GM20000 (cell line): ENCODE measurements at regions not wholly inside any gene's neighbourhood (a gene's known extent, or its start where the extent isn't known, plus 50 kb on each side); places are given as distances from the start of the nearest gene placed in this dataset.

Experiments
- DNase-seq: peaks from one replicate; pipeline ENCODE4 v3.0.0; 2012; ENCODE audit warnings: low spot score
- TF ChIP-seq, protein P1 (sequence below): IDR thresholded peaks from 2 replicates; pipeline ENCODE4 v1.5.1; 2012; ENCODE audit warnings: mild to moderate bottlenecking, control low read depth; ENCODE audit errors: extremely low read depth, missing control alignments

GRCh38 chr3:44065311-44066094 lies 176.2 kb upstream of the TOPAZ1 start:
- TF ChIP-seq, protein P1, sequence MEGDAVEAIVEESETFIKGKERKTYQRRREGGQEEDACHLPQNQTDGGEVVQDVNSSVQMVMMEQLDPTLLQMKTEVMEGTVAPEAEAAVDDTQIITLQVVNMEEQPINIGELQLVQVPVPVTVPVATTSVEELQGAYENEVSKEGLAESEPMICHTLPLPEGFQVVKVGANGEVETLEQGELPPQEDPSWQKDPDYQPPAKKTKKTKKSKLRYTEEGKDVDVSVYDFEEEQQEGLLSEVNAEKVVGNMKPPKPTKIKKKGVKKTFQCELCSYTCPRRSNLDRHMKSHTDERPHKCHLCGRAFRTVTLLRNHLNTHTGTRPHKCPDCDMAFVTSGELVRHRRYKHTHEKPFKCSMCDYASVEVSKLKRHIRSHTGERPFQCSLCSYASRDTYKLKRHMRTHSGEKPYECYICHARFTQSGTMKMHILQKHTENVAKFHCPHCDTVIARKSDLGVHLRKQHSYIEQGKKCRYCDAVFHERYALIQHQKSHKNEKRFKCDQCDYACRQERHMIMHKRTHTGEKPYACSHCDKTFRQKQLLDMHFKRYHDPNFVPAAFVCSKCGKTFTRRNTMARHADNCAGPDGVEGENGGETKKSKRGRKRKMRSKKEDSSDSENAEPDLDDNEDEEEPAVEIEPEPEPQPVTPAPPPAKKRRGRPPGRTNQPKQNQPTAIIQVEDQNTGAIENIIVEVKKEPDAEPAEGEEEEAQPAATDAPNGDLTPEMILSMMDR: no peak
- DNase-seq: no peak

DNA sequence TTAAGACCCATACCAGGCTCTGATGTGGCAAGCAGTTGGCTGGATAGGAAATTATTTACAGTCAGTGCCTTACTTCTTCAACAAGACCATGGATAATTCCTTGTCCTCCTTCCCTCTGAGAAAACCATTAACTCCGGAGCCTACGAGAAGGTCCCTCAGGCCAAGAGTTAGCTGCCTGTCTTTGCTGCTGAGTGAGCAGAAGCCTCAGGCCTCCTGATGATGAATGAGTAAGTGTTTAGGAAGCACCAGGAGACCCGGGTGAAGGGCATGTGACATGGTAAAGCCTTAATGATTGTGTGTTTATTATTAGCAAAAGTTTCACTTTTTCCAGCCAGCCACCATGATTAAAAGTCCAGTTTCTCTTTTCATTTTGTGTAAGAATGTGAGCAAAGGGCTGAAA lies 174.9 kb upstream of the TOPAZ1 start:
- TF ChIP-seq, protein P1: no peak
- DNase-seq: no peak

GRCh38 chr3:44067431-44067830 lies 174.3 kb upstream of the TOPAZ1 start:
- no peak for DNase-seq
- TF ChIP-seq, protein P1: no peak

DNA sequence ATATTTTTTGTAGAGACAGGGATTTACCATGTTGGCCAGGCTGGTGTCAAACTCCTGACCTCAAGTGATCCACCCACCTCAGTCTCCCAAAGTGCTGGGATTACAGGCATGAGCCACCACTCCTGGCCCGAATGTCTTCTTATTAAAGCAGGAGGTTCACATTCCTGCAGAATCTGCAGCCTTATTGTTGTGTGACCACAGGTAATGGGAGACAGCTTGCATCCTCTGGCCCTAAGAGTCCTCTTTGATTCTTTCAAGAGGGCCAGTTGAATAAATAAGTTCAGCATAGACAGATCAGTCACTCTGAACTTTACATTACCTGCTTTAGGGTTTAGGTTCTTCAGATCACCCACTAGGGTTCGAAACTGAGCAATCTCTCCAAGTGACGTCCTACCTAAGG lies 172.9 kb upstream of the TOPAZ1 start:
- no peak for DNase-seq
- TF ChIP-seq, protein P1: no peak

DNA sequence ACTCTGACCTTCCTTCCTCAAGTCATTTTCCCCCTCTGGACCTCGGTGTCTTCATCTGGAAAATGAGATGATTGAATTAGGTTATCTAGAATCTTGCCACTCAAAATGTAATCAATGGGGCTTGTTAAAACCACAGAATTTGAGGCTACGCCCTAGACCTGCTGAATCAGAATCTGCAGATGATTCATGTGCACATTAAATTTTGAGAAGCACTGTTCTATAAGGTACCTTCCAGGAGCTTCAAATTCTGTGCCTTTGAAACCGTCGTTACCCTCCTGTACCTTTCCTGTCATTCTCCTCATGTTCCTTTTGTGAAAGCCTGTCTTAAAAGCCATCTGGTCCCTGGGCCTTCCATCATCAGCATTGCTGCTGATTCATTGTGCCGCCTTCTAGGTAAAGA lies 172.4 kb upstream of the TOPAZ1 start:
- no peak for DNase-seq
- TF ChIP-seq, protein P1: no peak

GRCh38 chr3:44070841-44071546 lies 170.7 kb upstream of the TOPAZ1 start:
- TF ChIP-seq, protein P1: no peak
- no peak for DNase-seq
